GM19193 (cell line): ENCODE measurements at regions not wholly inside any gene's neighbourhood (a gene's known extent, or its start where the extent isn't known, plus 50 kb on each side); places are given as distances from the start of the nearest gene placed in this dataset.

Experiments
- POLR2A ChIP-seq: IDR thresholded peaks from 4 replicates; pipeline ENCODE4 v1.6.1; 2011; ENCODE audit not compliant: insufficient read depth, insufficient read length; ENCODE audit errors: extremely low read depth

DNA sequence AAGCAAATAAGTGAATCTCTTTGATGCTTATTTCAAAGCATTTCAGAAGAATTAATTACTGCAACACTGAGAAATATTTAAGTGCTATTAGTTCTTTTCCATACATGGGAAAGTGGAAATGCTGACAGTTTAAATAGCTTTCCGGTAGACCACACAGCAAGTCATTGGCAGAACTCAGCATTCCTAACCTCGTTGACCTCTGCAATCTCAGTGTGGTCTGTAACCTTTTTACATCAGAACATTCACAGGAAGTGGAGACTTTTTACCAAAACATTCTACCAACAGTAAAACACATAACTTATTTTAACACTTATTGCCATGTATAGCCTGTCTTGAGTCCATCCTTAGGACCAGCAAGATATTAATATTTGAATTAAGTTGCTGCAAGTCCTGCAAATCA is 249.5 kb upstream of the DCN start:
- TF ChIP-seq POLR2A: no peak

DNA sequence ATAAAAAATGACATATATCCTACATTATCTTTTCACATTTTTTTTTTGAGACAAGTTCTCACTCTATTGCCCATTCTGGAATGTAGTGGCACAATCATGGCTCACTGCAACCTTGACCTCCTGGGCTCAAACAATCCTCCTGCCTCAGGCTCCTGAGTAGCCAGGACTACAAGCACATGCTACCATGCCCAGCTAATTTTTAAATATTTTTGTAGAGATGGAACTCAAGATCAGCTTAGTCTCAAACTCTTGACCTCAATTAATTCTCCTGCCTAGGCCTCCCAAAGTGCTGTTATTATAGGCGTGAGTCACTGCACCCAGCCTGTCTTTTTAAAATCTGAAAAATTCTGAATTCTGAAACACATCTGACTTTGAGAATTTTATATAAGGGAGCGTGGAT is 241.9 kb upstream of the DCN start:
- TF ChIP-seq POLR2A: no peak

DNA sequence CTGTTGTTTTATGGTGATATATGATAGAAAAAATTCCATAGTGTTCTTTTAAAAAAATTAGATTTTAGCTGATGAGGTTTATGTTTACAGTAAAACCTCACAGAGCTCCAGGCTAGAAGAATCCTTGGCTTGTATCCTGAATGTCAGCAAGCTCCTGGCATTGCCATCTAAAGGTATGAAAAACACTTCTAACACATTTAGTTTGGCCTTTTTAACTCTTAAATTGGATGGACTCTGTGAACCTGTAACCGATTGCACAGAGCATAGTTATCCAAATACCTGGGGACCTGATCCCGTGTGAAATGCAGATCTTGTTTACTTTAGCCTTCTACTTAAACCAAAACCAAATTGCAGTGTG is 241.1 kb upstream of the DCN start:
- TF ChIP-seq POLR2A: no peak

DNA sequence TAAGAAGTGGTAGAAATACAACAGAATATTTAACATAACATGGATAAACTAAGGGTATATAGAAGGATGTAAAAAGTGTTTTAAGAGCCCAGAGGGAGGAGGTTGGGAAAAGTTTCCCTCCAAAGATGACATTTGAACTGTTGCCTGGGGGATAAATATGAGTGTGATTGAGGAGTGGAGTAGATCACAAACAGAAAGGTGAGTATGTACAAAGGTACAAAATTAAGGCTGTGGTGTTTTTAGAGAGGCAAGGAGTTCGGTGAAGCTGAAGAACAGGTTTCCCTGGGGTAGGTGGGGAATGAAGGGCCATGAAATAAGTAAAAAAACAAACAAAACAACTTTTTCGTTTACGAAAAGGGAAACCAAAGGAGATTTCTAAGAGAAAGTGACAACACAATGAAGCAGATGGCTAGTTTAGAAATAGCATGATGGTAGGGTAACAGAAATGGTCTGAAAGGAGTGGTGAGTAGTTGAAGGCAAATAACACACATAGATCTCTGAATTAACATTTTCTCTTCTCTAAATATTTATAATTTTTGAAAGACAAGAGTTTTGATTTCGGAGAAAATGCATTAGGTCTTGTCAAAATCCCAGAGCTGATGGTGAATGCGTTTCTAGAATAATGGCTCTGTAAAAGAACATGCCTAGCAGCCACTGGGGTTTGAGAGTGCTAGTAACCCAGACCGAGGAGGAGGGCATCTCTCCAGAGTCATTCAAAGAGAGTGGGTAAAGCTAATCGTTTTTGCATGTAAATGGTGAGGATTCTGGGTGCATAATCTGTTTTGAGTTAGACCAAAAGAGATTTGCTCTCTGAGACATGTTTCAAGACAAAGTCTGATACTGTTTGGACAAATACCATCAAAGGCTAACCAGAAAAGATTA is 240.4 kb upstream of the DCN start:
- TF ChIP-seq POLR2A: no peak

DNA sequence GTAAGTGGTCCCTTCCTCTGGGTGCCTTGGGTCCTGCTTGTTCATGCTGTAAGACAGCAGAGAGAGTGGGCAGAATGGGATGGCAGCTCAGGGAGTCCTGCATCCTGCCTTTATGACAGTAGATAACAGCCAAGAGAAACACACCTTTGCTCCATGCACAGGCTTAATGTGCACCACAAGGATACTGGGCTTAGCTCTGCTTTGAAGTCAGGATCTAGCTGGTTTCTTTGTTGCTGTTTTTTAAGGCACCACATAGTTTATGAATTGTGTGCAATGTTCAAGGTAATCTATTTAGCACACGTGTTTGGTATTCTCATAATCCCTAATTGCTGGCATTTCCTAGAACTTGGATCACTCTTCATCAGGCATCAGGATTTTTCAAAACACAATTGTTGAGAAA is 239.5 kb upstream of the DCN start:
- no peak for TF ChIP-seq POLR2A

DNA sequence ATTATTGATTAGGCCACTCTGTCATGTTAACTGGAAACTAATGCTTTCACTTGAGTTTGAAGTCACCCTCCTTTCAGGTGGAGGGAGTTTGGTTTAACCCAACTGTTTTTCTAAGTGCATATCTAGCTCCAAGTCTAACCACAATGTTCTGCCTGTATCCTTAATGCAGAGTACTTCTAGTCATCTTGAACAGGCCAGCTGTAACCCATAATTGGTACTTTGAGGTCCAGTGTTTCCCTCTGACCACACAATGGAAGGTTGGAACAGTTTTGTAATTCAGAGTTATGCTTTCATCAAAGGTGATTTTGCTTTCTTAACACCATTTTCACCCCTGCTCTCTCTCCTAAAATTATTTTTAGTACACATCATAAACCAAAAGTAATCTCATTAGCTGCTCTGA is 237.2 kb upstream of the DCN start:
- no peak for TF ChIP-seq POLR2A

DNA sequence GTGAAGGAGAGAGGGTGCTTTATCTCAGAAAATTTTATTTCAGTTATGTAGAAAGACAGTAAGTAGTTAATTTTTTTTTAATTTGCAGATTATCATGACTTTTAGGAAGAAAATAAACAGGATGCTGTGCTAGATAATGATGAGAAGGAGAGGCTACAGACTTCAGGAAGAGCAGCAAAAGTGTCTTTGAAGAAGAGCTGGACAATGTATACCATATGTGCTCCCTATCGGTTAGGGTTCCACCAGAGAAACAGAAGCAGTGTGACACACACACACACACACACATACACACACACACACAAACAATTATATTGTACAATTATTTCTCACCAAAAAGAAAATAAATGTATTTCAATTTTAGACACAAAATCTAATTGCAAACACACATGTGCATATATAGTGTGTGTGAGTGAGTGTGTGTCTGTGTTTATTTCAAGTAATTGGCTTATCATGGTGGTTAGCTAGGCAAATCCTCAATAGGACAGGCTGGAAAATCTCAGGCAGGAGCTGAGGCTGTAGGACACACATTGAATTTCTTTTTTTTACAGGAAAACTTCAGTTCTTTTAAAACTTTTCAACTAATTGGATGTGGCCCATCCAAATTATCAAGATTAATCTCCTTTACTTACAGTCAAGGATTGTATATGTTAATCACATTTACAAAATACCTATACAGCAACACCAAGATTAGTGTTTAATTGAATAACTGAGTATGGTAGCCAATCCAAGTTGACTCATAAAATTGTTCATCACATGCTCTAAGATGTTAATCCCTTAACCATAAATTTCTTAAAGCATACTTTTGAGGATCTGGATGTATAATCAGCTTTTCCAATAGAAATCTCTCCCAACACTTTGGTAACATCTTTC is 235.8 kb upstream of the DCN start:
- TF ChIP-seq POLR2A: no peak

DNA sequence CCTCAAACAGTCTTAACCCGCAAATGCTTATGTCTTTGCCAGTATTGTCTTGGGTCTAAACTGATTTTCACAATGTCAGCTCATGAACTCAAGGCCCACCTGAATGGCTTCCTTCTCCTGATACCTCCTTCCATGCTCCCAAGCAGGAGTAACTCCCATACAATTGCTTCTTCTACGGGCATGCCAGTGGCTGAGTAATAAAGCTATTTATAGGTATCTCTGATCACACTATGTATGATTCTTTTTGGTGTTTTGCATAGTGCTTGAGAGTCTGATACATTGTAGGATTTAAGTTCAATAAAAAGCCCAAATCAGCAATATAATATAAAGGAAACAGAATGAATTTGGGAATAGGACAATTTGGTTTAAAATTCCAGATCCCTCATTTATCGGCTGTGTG is 235.0 kb upstream of the DCN start:
- TF ChIP-seq POLR2A: no peak

DNA sequence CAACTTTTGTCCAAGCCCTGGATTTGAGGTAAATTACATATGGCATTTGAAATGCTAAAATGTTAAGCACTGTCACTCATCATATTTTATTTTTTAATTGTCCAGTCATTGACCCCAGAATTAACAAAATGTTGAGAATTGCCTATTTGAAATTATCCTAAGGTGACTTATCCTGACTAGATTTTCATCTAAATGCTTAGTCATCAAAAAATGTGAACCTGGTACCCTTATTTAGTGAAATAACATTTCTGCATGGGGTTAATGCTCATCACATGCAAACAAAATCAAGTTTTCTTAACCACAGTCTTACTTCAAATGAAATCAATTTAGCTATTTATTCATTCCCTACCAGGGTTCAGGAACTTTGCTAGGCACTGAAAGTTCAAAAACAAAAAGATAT is 232.0 kb upstream of the DCN start:
- no peak for TF ChIP-seq POLR2A

DNA sequence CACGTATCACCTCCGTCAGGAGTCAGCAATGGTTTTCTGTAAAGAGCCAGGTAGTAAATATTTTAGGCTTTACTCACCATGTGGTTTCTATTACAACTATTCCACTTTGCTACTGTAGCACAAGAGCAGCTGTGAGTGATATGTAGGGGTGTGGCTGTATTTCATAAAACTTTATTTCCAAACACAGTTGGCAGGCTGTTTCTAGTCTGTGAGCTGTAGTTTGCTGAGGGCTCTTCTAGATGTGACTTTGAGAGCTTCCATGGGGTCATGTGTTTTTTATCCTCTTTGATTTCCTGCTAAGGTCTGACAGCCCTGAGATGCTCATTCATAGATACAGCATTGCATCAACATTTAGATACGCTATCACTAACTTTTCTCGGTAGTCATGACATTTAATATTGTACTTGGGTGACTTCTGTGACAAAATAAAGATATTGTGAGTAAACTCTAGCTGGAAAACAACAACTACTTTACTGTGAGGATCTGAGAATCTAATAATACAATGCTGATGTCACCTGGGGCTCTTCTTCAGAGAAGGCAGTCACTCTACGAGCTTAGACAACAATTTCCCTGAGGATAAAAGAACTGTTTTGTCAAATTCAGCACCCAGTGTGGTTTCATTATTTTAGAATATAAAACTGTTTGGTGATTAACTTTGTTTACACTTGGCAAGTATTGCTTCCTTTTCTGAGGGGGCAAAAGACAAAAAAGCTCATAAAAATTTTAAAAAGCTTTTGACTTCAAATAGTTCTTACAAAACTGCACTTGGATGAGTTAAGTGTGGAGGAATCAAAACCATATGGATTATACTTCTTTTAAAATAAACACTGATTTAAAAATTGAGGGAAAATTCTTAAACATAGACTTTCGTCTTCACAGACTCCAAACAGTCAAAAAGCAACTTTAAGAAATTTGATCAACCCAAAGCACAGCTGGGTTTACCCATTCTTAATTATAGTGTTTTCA is 231.2 kb upstream of the DCN start:
- TF ChIP-seq POLR2A: no peak

DNA sequence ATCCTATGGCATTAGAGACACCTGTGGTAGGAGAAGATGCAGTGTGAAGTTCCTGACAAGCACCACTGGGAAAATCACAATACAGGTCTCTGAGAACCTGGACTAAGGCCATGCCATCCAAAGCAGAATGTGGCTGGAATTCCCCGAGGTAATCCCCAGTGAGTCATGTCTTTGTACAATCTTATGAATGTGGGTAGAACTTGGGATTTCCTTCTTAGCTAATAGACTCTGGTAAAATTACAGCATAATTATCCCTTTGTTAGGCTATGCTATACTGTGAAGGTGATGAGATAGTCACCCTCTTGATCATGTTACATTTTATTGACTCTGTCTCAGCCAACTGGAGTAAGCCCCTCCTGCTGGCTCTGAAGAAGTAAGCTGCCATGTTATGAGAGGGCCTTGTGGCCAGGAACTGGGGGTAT is 224.3 kb upstream of the DCN start:
- no peak for TF ChIP-seq POLR2A

DNA sequence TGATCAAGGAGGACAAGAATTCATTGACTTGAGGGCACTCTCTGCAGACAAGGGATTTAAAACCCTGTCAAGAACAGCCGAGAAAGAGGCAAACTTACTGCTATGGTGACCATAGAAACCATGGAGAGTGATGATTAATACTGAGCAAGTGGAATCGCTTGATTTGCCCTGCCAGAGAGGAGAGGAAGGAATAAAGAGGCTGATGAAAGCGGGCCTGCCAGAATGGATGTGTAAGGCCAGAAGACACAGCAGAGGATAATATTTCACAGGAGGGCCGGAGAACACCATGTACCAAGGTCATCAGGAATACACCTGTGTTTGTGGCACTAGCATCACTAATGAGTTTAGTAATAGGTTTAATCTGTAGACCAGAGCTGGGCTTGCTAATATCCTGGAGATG is 221.8 kb upstream of the DCN start:
- TF ChIP-seq POLR2A: no peak

DNA sequence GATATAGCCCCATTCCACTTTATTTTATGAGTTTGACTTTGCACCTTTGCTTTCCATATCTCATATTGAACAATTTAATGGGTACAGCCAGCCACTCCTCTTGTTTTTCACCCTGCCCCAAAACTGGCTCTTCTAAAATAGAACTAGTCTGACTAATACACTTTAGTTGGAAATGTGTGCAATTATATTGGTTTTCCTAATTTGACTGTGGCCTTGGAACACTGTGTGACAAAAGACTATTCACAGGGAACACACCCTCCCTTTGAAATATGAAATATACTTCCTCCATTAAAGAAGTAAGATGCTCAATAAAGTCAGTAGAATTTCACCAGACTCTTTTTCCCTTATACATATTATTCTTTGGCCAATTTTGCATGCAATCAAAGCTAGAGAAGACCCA is 218.6 kb upstream of the DCN start:
- no peak for TF ChIP-seq POLR2A

DNA sequence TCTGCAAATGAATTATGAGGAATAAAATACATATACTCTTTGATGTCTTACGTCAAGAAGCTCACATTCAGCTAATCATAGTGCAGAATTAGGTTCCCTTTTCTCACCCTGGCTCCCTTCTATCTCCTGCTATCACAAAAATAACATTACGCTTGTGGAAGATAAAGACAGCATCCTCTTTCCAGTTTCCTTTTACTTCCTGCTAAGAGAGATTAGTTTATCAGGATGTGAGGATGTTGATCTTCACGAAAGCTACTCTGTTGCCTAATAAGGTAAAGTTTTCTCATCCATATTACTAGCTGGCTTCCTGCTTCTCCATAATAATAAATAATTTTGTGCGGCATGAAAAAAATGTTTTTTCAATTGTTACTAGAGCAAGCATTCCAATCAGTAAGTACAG is 217.7 kb upstream of the DCN start:
- no peak for TF ChIP-seq POLR2A
